Osteoblast (primary cell): ENCODE measurements at regions not wholly inside any gene's neighbourhood (a gene's known extent, or its start where the extent isn't known, plus 50 kb on each side); places are given as distances from the start of the nearest gene placed in this dataset.

Experiments
- DNase-seq: peaks from one replicate; pipeline ENCODE4 v3.0.0; 2011; ENCODE audit warnings: low spot score, mixed read lengths; ENCODE audit not compliant: insufficient read length; ENCODE audit errors: missing footprints
- H2AFZ ChIP-seq: 2 replicates; pipeline ENCODE4 v1.6.0; 2011; ENCODE audit warnings: mild to moderate bottlenecking, low read length
- H3K27ac ChIP-seq: 2 replicates; pipeline ENCODE4 v1.5.1; 2011; ENCODE audit warnings: mild to moderate bottlenecking, low read depth, low read length, moderate library complexity
- H3K27me3 ChIP-seq: 2 replicates; pipeline ENCODE4 v1.6.0; 2012; ENCODE audit warnings: mild to moderate bottlenecking, control low read depth, inconsistent platforms, low read length, moderate library complexity; ENCODE audit not compliant: insufficient read depth
- H3K36me3 ChIP-seq: 2 replicates; pipeline ENCODE4 v1.5.1; 2011; ENCODE audit warnings: mild to moderate bottlenecking, low read length, control low read depth, moderate library complexity; ENCODE audit not compliant: insufficient read depth
- H3K4me1 ChIP-seq: 2 replicates; pipeline ENCODE4 v1.5.1; 2011; ENCODE audit warnings: mild to moderate bottlenecking, low read length, control low read depth, moderate library complexity; ENCODE audit not compliant: insufficient read depth
- H3K4me2 ChIP-seq: 2 replicates; pipeline ENCODE4 v1.6.0; 2011; ENCODE audit warnings: mild to moderate bottlenecking, low read length; ENCODE audit not compliant: insufficient read depth
- H3K4me3 ChIP-seq: fragments of 200-600 bp; sonication (generic); 3 replicates; pipeline ENCODE4 v1.5.1; 2012; ENCODE audit warnings: mild to moderate bottlenecking, low read length, inconsistent platforms; ENCODE audit not compliant: insufficient read depth
- H3K79me2 ChIP-seq: 2 replicates; pipeline ENCODE4 v1.6.0; 2012; ENCODE audit warnings: mild to moderate bottlenecking, low read length, control low read depth, inconsistent platforms; ENCODE audit not compliant: insufficient read depth
- H3K9me3 ChIP-seq: 2 replicates; pipeline ENCODE4 v1.5.1; 2011; ENCODE audit warnings: low read depth, low read length, control low read depth
- H4K20me1 ChIP-seq: 2 replicates; pipeline ENCODE4 v1.6.0; 2012; ENCODE audit warnings: mild to moderate bottlenecking, low read length, control low read depth; ENCODE audit not compliant: insufficient read depth
- TF ChIP-seq, protein P1 (sequence below): IDR thresholded peaks from 2 replicates; pipeline ENCODE4 v1.5.1; 2011; ENCODE audit warnings: mild to moderate bottlenecking, low read depth, low read length, moderate library complexity; ENCODE audit errors: extremely low read depth

- Histone ChIP-seq H3K36me3 (no peaks in the 10 kb centered on the region), H3K4me2 (peak overlapping the region; percentile 9), H3K79me2 (no peaks in the 10 kb centered on the region), H4K20me1 (no peaks in the 10 kb centered on the region), H3K4me1 (peaks cover 38% of the 10 kb centered on the region), H2AFZ (peak overlapping the region; percentile 31), H3K27me3 (no peaks in the 10 kb centered on the region), H3K27ac (peak overlapping the region; percentile 22), H3K4me3 (no peak overlapping the region), H3K9me3 (no peaks in the 10 kb centered on the region)
- TF ChIP-seq, protein P1, sequence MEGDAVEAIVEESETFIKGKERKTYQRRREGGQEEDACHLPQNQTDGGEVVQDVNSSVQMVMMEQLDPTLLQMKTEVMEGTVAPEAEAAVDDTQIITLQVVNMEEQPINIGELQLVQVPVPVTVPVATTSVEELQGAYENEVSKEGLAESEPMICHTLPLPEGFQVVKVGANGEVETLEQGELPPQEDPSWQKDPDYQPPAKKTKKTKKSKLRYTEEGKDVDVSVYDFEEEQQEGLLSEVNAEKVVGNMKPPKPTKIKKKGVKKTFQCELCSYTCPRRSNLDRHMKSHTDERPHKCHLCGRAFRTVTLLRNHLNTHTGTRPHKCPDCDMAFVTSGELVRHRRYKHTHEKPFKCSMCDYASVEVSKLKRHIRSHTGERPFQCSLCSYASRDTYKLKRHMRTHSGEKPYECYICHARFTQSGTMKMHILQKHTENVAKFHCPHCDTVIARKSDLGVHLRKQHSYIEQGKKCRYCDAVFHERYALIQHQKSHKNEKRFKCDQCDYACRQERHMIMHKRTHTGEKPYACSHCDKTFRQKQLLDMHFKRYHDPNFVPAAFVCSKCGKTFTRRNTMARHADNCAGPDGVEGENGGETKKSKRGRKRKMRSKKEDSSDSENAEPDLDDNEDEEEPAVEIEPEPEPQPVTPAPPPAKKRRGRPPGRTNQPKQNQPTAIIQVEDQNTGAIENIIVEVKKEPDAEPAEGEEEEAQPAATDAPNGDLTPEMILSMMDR = no peak
- DNase-seq = peak; percentile 88
Observed at GRCh38 chr2:71748227-71748626, 294.9 kb downstream of the DYSF start.

GRCh38 chr2:71747559-71747958 is 294.2 kb downstream of the DYSF start:
- H3K79me2 ChIP-seq = no peaks in the 10 kb centered on the region
- no peak overlapping the region for H3K4me2 ChIP-seq
- no peaks in the 10 kb centered on the region for H4K20me1 ChIP-seq
- H3K27ac ChIP-seq = peak overlapping the region; percentile 8
- peaks cover 41% of the 10 kb centered on the region for H3K4me1 ChIP-seq
- TF ChIP-seq, protein P1 = no peak
- H3K36me3 ChIP-seq = no peaks in the 10 kb centered on the region
- no peaks in the 10 kb centered on the region for H3K27me3 ChIP-seq
- H3K4me3 ChIP-seq = no peak overlapping the region
- peak overlapping the region; percentile 71 for H2AFZ ChIP-seq
- DNase-seq = no peak
- H3K9me3 ChIP-seq = no peaks in the 10 kb centered on the region

- no peak overlapping the region for H3K4me2 ChIP-seq
- H3K79me2 ChIP-seq = no peaks in the 10 kb centered on the region
- no peaks in the 10 kb centered on the region for H3K36me3 ChIP-seq
- peak overlapping the region; percentile 71 for H2AFZ ChIP-seq
- no peaks in the 10 kb centered on the region for H3K27me3 ChIP-seq
- no peaks in the 10 kb centered on the region for H3K9me3 ChIP-seq
- TF ChIP-seq, protein P1 = no peak
- no peak overlapping the region for H3K4me3 ChIP-seq
- H4K20me1 ChIP-seq = no peaks in the 10 kb centered on the region
- DNase-seq = peak; percentile 84
- peaks cover 46% of the 10 kb centered on the region for H3K4me1 ChIP-seq
- H3K27ac ChIP-seq = peak overlapping the region; percentile 8
Observed at GRCh38 chr2:71746946-71747501, 293.7 kb downstream of the DYSF start.

- no peak overlapping the region for H3K4me2 ChIP-seq
- no peak for DNase-seq
- H3K27me3 ChIP-seq = no peaks in the 10 kb centered on the region
- H3K36me3 ChIP-seq = no peaks in the 10 kb centered on the region
- peaks cover 43% of the 10 kb centered on the region for H3K4me1 ChIP-seq
- peaks cover 2% of the 10 kb centered on the region for H3K9me3 ChIP-seq
- TF ChIP-seq, protein P1 = no peak
- H3K79me2 ChIP-seq = no peaks in the 10 kb centered on the region
- no peak overlapping the region for H3K27ac ChIP-seq
- H2AFZ ChIP-seq = no peak overlapping the region
- no peak overlapping the region for H3K4me3 ChIP-seq
- no peaks in the 10 kb centered on the region for H4K20me1 ChIP-seq
Observed at GRCh38 chr2:71744781-71745180, 291.4 kb downstream of the DYSF start.
